GM12878 (cell line): ENCODE measurements at regions not wholly inside any gene's neighbourhood (a gene's known extent, or its start where the extent isn't known, plus 50 kb on each side); places are given as distances from the start of the nearest gene placed in this dataset.

Experiments
- BHLHE40 ChIP-seq, 2 experiments: fragments of 450-650 bp in 1 of 2; IDR thresholded peaks; 2 replicates each; pipeline ENCODE4 v1.6.1; 2011 to 2017; ENCODE audit warnings: low read depth in 2 of 2, borderline replicate concordance in 1 of 2, improper control_type of control experiment in 1 of 2, low read length in 1 of 2, mild to moderate bottlenecking in 1 of 2
- CBX5 ChIP-seq: sonication (generic); IDR thresholded peaks from 2 replicates; pipeline ENCODE4 v1.6.1; 2016; ENCODE audit warnings: low read depth, moderate library complexity, mild to moderate bottlenecking, inconsistent platforms
- ETV6 ChIP-seq, 2 experiments: fragments of 450-650 bp in 1 of 2; IDR thresholded peaks in 1 of 2; conservative IDR thresholded peaks in 1 of 2; 2 replicates each; pipeline ENCODE4 v1.6.1; 2014; ENCODE audit warnings: antibody characterized with exemption in 1 of 2, borderline replicate concordance in 1 of 2, low read depth in 1 of 2, mild to moderate bottlenecking in 1 of 2, moderate library complexity in 1 of 2
- EZH2 ChIP-seq: IDR thresholded peaks from 2 replicates; pipeline ENCODE4 v1.6.1; 2012; ENCODE audit warnings: low read depth, mild to moderate bottlenecking, control low read depth, inconsistent platforms, low read length, borderline replicate concordance; ENCODE audit not compliant: control insufficient read depth
- JUNB ChIP-seq: IDR thresholded peaks from 2 replicates; pipeline ENCODE4 v1.6.1; 2016; ENCODE audit warnings: antibody characterized with exemption, mild to moderate bottlenecking
- JUND ChIP-seq: IDR thresholded peaks from 2 replicates; pipeline ENCODE4 v1.6.1; 2012; ENCODE audit warnings: low read depth, mild to moderate bottlenecking, low read length, improper control_type of control experiment, moderate library complexity
- MTA2 ChIP-seq: fragments of 450-650 bp; IDR thresholded peaks from 2 replicates; pipeline ENCODE4 v1.6.1; 2016; ENCODE audit warnings: low read depth, mild to moderate bottlenecking, moderate library complexity
- NFIC ChIP-seq: IDR thresholded peaks from 2 replicates; pipeline ENCODE4 v1.6.1; 2012; ENCODE audit warnings: low read depth, mild to moderate bottlenecking, inconsistent platforms, low read length, moderate library complexity
- SUZ12 ChIP-seq: fragments of 200-600 bp; sonication (generic); IDR thresholded peaks from one replicate; pipeline ENCODE4 v1.6.1; 2018; ENCODE audit warnings: antibody characterized with exemption, mild to moderate bottlenecking; ENCODE audit not compliant: unreplicated experiment
- YY1 ChIP-seq: IDR thresholded peaks from 2 replicates; pipeline ENCODE4 v1.6.1; 2011; ENCODE audit warnings: low read depth, mild to moderate bottlenecking, low read length
- TF ChIP-seq, protein P1 (sequence below), 3 experiments: IDR thresholded peaks in 2 of 3; conservative IDR thresholded peaks in 1 of 3; 2 replicates each; pipeline ENCODE4 v1.5.1; 2011; ENCODE audit warnings: low read depth in 3 of 3, low read length in 3 of 3, mild to moderate bottlenecking in 3 of 3, control low read depth in 2 of 3, moderate library complexity in 2 of 3, inconsistent platforms in 1 of 3, mixed read lengths in 1 of 3; ENCODE audit not compliant: control insufficient read depth in 2 of 3, insufficient read depth in 1 of 3; ENCODE audit errors: extremely low read depth in 1 of 3
- TF ChIP-seq, protein P2 (sequence below): fragments of 450-650 bp; formaldehyde crosslinking; IDR thresholded peaks from 2 replicates; pipeline ENCODE4 v1.4.0; 2020; ENCODE audit warnings: mild to moderate bottlenecking, moderate library complexity

GRCh38 chr7:106420210-106420609, 135.4 kb upstream of the NAMPT start:
- TF ChIP-seq SUZ12: no peak
- no peak for TF ChIP-seq CBX5
- TF ChIP-seq, protein P1, sequence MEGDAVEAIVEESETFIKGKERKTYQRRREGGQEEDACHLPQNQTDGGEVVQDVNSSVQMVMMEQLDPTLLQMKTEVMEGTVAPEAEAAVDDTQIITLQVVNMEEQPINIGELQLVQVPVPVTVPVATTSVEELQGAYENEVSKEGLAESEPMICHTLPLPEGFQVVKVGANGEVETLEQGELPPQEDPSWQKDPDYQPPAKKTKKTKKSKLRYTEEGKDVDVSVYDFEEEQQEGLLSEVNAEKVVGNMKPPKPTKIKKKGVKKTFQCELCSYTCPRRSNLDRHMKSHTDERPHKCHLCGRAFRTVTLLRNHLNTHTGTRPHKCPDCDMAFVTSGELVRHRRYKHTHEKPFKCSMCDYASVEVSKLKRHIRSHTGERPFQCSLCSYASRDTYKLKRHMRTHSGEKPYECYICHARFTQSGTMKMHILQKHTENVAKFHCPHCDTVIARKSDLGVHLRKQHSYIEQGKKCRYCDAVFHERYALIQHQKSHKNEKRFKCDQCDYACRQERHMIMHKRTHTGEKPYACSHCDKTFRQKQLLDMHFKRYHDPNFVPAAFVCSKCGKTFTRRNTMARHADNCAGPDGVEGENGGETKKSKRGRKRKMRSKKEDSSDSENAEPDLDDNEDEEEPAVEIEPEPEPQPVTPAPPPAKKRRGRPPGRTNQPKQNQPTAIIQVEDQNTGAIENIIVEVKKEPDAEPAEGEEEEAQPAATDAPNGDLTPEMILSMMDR (IDR thresholded peaks at IDR 0.05 in 2 of 3, conservative IDR thresholded peaks at IDR 0.05 in 1 of 3; ENCODE audit: control insufficient read depth in 2 of 3, extremely low read depth in 1 of 3, insufficient read depth in 1 of 3, low read depth in 3 of 3, low read length in 3 of 3): no peak
- no peak for TF ChIP-seq MTA2
- no peak for TF ChIP-seq NFIC
- no peak for TF ChIP-seq JUNB
- no peak for TF ChIP-seq ETV6 (conservative IDR thresholded peaks at IDR 0.05 in 1 of 2, IDR thresholded peaks at IDR 0.05 in 1 of 2; ENCODE audit: borderline replicate concordance in 1 of 2, low read depth in 1 of 2)
- TF ChIP-seq, protein P2, sequence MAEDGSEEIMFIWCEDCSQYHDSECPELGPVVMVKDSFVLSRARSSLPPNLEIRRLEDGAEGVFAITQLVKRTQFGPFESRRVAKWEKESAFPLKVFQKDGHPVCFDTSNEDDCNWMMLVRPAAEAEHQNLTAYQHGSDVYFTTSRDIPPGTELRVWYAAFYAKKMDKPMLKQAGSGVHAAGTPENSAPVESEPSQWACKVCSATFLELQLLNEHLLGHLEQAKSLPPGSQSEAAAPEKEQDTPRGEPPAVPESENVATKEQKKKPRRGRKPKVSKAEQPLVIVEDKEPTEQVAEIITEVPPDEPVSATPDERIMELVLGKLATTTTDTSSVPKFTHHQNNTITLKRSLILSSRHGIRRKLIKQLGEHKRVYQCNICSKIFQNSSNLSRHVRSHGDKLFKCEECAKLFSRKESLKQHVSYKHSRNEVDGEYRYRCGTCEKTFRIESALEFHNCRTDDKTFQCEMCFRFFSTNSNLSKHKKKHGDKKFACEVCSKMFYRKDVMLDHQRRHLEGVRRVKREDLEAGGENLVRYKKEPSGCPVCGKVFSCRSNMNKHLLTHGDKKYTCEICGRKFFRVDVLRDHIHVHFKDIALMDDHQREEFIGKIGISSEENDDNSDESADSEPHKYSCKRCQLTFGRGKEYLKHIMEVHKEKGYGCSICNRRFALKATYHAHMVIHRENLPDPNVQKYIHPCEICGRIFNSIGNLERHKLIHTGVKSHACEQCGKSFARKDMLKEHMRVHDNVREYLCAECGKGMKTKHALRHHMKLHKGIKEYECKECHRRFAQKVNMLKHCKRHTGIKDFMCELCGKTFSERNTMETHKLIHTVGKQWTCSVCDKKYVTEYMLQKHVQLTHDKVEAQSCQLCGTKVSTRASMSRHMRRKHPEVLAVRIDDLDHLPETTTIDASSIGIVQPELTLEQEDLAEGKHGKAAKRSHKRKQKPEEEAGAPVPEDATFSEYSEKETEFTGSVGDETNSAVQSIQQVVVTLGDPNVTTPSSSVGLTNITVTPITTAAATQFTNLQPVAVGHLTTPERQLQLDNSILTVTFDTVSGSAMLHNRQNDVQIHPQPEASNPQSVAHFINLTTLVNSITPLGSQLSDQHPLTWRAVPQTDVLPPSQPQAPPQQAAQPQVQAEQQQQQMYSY (CRISPR knock-in tag): no peak
- no peak for TF ChIP-seq JUND
- no peak for TF ChIP-seq EZH2
- TF ChIP-seq YY1: no peak
- no peak for TF ChIP-seq BHLHE40 (IDR thresholded peaks at IDR 0.05; ENCODE audit: borderline replicate concordance in 1 of 2, low read depth in 2 of 2, low read length in 1 of 2)
